GM21825 (cell line): ENCODE measurements at regions not wholly inside any gene's neighbourhood (a gene's known extent, or its start where the extent isn't known, plus 50 kb on each side); places are given as distances from the start of the nearest gene placed in this dataset.

Experiments
- ATAC-seq: cut with Tn5 transposase; IDR thresholded peaks from one replicate; pipeline ENCODE4 v1.9.1; 2021; ENCODE audit warnings: mild to moderate bottlenecking, moderate library complexity; ENCODE audit not compliant: unreplicated experiment

- ATAC-seq: no peak
Observed at GRCh38 chr6:156461647-156462046, 315.5 kb upstream of the ARID1B start.

- no peak for ATAC-seq
Observed at GRCh38 chr6:156457601-156458000, 319.6 kb upstream of the ARID1B start.

GRCh38 chr6:156455847-156456246 is 321.3 kb upstream of the ARID1B start:
- no peak for ATAC-seq

- ATAC-seq: no peak
Observed at GRCh38 chr6:156454867-156455266, 322.3 kb upstream of the ARID1B start.

- ATAC-seq: no peak
Observed at GRCh38 chr6:156451726-156452125, 325.5 kb upstream of the ARID1B start.

- no peak for ATAC-seq
Observed at GRCh38 chr6:156451088-156451487, 326.1 kb upstream of the ARID1B start.

- ATAC-seq: no peak
Observed at GRCh38 chr6:156450421-156450820, 326.8 kb upstream of the ARID1B start.

- no peak for ATAC-seq
Observed at GRCh38 chr6:156449569-156449968, 327.6 kb upstream of the ARID1B start.

GRCh38 chr6:156449128-156449527 is 328.1 kb upstream of the ARID1B start:
- ATAC-seq: no peak

- ATAC-seq: no peak
Observed at GRCh38 chr6:156448579-156448978, 328.6 kb upstream of the ARID1B start.

- ATAC-seq: no peak
Observed at GRCh38 chr6:156440688-156441087, 336.5 kb upstream of the ARID1B start.

GRCh38 chr6:156438350-156438923 is 338.7 kb upstream of the ARID1B start:
- no peak for ATAC-seq

GRCh38 chr6:156437121-156437879 is 339.9 kb upstream of the ARID1B start:
- ATAC-seq: no peak

GRCh38 chr6:156434795-156435190 is 342.4 kb upstream of the ARID1B start:
- no peak for ATAC-seq

- no peak for ATAC-seq
Observed at GRCh38 chr6:156434049-156434794, 343.0 kb upstream of the ARID1B start.

GRCh38 chr6:156432543-156432942 is 344.6 kb upstream of the ARID1B start:
- ATAC-seq: no peak

GRCh38 chr6:156430386-156430785 is 346.8 kb upstream of the ARID1B start:
- no peak for ATAC-seq

- no peak for ATAC-seq
Observed at GRCh38 chr6:156427345-156427744, 349.8 kb upstream of the ARID1B start.

GRCh38 chr6:156425359-156426020 is 351.7 kb upstream of the ARID1B start:
- no peak for ATAC-seq

GRCh38 chr6:156423829-156424228 is 353.3 kb upstream of the ARID1B start:
- ATAC-seq: no peak

GRCh38 chr6:156423075-156423474 is 354.1 kb upstream of the ARID1B start:
- no peak for ATAC-seq
